ENCODE measurements at regions not wholly inside any gene's neighbourhood (a gene's known extent, or its start where the extent isn't known, plus 50 kb on each side); places are given as distances from the start of the nearest gene placed in this dataset.
"Not testable (repeated sequence)": the region's sequence is repeated elsewhere in the genome, so short reads cannot be mapped to it uniquely, and the experiment has no call there.

- DNase-seq = no peak
Measured at GRCh38 chr1:182003953-182004586, 57.4 kb downstream of the ZNF648 start.

- DNase-seq = no peak
Measured at GRCh38 chr1:182003025-182003725, 58.3 kb downstream of the ZNF648 start.

GRCh38 chr1:182002570-182002969 is 58.9 kb downstream of the ZNF648 start:
- DNase-seq = no peak

GRCh38 chr1:181998858-181999257 is 62.7 kb downstream of the ZNF648 start:
- no peak for DNase-seq

- DNase-seq = no peak
Measured at GRCh38 chr1:181992072-181992471, 69.4 kb downstream of the ZNF648 start.

- no peak for DNase-seq
Measured at GRCh38 chr1:181990728-181991127, 70.8 kb downstream of the ZNF648 start.

GRCh38 chr1:181989261-181989920 is 72.1 kb downstream of the ZNF648 start:
- no peak for DNase-seq

- no peak for DNase-seq
Measured at GRCh38 chr1:181987996-181988395, 73.5 kb downstream of the ZNF648 start.

- no peak for DNase-seq
Measured at GRCh38 chr1:181987334-181987895, 74.1 kb downstream of the ZNF648 start.

GRCh38 chr1:181986907-181987305 is 74.6 kb downstream of the ZNF648 start:
- DNase-seq = no peak

- no peak for DNase-seq
Measured at GRCh38 chr1:181985936-181986906, 75.3 kb downstream of the ZNF648 start.

GRCh38 chr1:181985281-181985680 is 76.2 kb downstream of the ZNF648 start:
- no peak for DNase-seq

GRCh38 chr1:181984006-181984405 is 77.5 kb downstream of the ZNF648 start:
- no peak for DNase-seq

GRCh38 chr1:181981821-181982220 is 79.7 kb downstream of the ZNF648 start:
- no peak for DNase-seq

- DNase-seq = no peak
Measured at GRCh38 chr1:181972256-181972655, 89.3 kb downstream of the ZNF648 start.

GRCh38 chr1:181971424-181971823 is 90.1 kb downstream of the ZNF648 start:
- DNase-seq = no peak

GRCh38 chr1:181969902-181970301 is 91.6 kb downstream of the ZNF648 start:
- peak; percentile 10 for DNase-seq

- not testable (repeated sequence) for DNase-seq
Measured at GRCh38 chr1:181954696-181955095, 106.8 kb downstream of the ZNF648 start.

GRCh38 chr1:181954178-181954577 is 107.3 kb downstream of the ZNF648 start:
- DNase-seq = not testable (repeated sequence)

- no peak for DNase-seq
Measured at GRCh38 chr1:181953596-181953995, 107.9 kb downstream of the ZNF648 start.

- no peak for DNase-seq
Measured at GRCh38 chr1:181951213-181951612, 110.3 kb downstream of the ZNF648 start.

GRCh38 chr1:181949500-181949899 is 112.0 kb downstream of the ZNF648 start:
- no peak for DNase-seq

- no peak for DNase-seq
Measured at GRCh38 chr1:181948372-181948771, 113.1 kb downstream of the ZNF648 start.
